ENCODE measurements at regions not wholly inside any gene's neighbourhood (a gene's known extent, or its start where the extent isn't known, plus 50 kb on each side); places are given as distances from the start of the nearest gene placed in this dataset.
"Not testable (repeated sequence)": the region's sequence is repeated elsewhere in the genome, so short reads cannot be mapped to it uniquely, and the experiment has no call there.

- DNase-seq (ENCODE audit: low read depth in 2 of 2) = not testable (repeated sequence)
Measured at GRCh38 chr21:32823296-32823695, 51.7 kb upstream of the PAXBP1 start.

GRCh38 chr21:32824950-32825349 lies 53.4 kb upstream of the PAXBP1 start:
- no peak for DNase-seq (ENCODE audit: low read depth in 2 of 2)

GRCh38 chr21:32826329-32827167 lies 55.0 kb upstream of the PAXBP1 start:
- peak in 1 of 2 donors; percentile 17 for DNase-seq (ENCODE audit: low read depth in 2 of 2)

- DNase-seq (ENCODE audit: low read depth in 2 of 2) = no peak
Measured at GRCh38 chr21:32828908-32829307, 57.4 kb upstream of the PAXBP1 start.

- no peak for DNase-seq (ENCODE audit: low read depth in 2 of 2)
Measured at GRCh38 chr21:32829504-32829903, 57.9 kb upstream of the PAXBP1 start.

- not testable (repeated sequence) for DNase-seq (ENCODE audit: low read depth in 2 of 2)
Measured at GRCh38 chr21:32831779-32832178, 60.2 kb upstream of the PAXBP1 start.

- DNase-seq (ENCODE audit: low read depth in 2 of 2) = no peak
Measured at GRCh38 chr21:32834211-32834915, 62.8 kb upstream of the PAXBP1 start.

GRCh38 chr21:32834916-32835235 lies 63.3 kb upstream of the PAXBP1 start:
- DNase-seq (ENCODE audit: low read depth in 2 of 2) = no peak

- DNase-seq (ENCODE audit: low read depth in 2 of 2) = no peak
Measured at GRCh38 chr21:32842146-32842545, 70.6 kb upstream of the PAXBP1 start.

- DNase-seq (ENCODE audit: low read depth in 2 of 2) = no peak
Measured at GRCh38 chr21:32843561-32843960, 72.0 kb upstream of the PAXBP1 start.

- DNase-seq (ENCODE audit: low read depth in 2 of 2) = no peak
Measured at GRCh38 chr21:32844076-32844475, 72.5 kb upstream of the PAXBP1 start.

GRCh38 chr21:32844653-32845436 lies 73.3 kb upstream of the PAXBP1 start:
- no peak for DNase-seq (ENCODE audit: low read depth in 2 of 2)

- no peak for DNase-seq (ENCODE audit: low read depth in 2 of 2)
Measured at GRCh38 chr21:32858628-32859027, 87.1 kb upstream of the PAXBP1 start.

GRCh38 chr21:32860399-32860798 lies 88.8 kb upstream of the PAXBP1 start:
- no peak for DNase-seq (ENCODE audit: low read depth in 2 of 2)

- DNase-seq (ENCODE audit: low read depth in 2 of 2) = no peak
Measured at GRCh38 chr21:32861866-32862265, 90.3 kb upstream of the PAXBP1 start.

- no peak for DNase-seq (ENCODE audit: low read depth in 2 of 2)
Measured at GRCh38 chr21:32867597-32867996, 96.0 kb upstream of the PAXBP1 start.

- DNase-seq (ENCODE audit: low read depth in 2 of 2) = no peak
Measured at GRCh38 chr21:32868631-32869454, 97.3 kb upstream of the PAXBP1 start.

- no peak for DNase-seq (ENCODE audit: low read depth in 2 of 2)
Measured at GRCh38 chr21:32869459-32869858, 97.9 kb upstream of the PAXBP1 start.

- no peak for DNase-seq (ENCODE audit: low read depth in 2 of 2)
Measured at GRCh38 chr21:32876426-32876825, 104.9 kb upstream of the PAXBP1 start.

- DNase-seq (ENCODE audit: low read depth in 2 of 2) = not testable (repeated sequence)
Measured at GRCh38 chr21:32877888-32878287, 106.3 kb upstream of the PAXBP1 start.

GRCh38 chr21:32878661-32879060 lies 107.1 kb upstream of the PAXBP1 start:
- no peak for DNase-seq (ENCODE audit: low read depth in 2 of 2)

GRCh38 chr21:32881458-32881857 lies 109.9 kb upstream of the PAXBP1 start:
- no peak for DNase-seq (ENCODE audit: low read depth in 2 of 2)
